ENCODE measurements at regions not wholly inside any gene's neighbourhood (a gene's known extent, or its start where the extent isn't known, plus 50 kb on each side); places are given as distances from the start of the nearest gene placed in this dataset.

GRCh38 chr7:134561-135256 is 57.7 kb upstream of the FAM20C start:
- no peak for TF ChIP-seq CTCF (IDR thresholded peaks at IDR 0.05)
- no peak for TF ChIP-seq POLR2AphosphoS5 (IDR thresholded peaks at IDR 0.05)
